Astrocyte (in vitro differentiated cells and primary cell): ENCODE measurements at regions not wholly inside any gene's neighbourhood (a gene's known extent, or its start where the extent isn't known, plus 50 kb on each side); places are given as distances from the start of the nearest gene placed in this dataset.

ENCODE experiments used
- DNase-seq: peaks from one replicate; pipeline ENCODE4 v3.0.0-alpha.2; 2010; ENCODE audit warnings: low read depth
- FAIRE-seq: peaks from 2 replicates; lab custom pipeline; 2011; peaks lifted over from hg19 to GRCh38; lab: Jason Lieb, UNC
- H2AFZ ChIP-seq: 2 replicates; pipeline ENCODE4 v1.6.0; 2012; ENCODE audit warnings: low read depth, low read length, inconsistent platforms
- H3K27ac ChIP-seq: 2 replicates; pipeline ENCODE4 v1.5.1; 2011; ENCODE audit warnings: low read depth, low read length, inconsistent platforms
- H3K27me3 ChIP-seq: 2 replicates; pipeline ENCODE4 v1.6.0; 2011; ENCODE audit warnings: low read length, inconsistent platforms; ENCODE audit not compliant: insufficient read depth
- H3K36me3 ChIP-seq: 2 replicates; pipeline ENCODE4 v1.5.1; 2011; ENCODE audit warnings: low read length, inconsistent platforms; ENCODE audit not compliant: insufficient read depth
- H3K4me1 ChIP-seq: 2 replicates; pipeline ENCODE4 v1.5.1; 2011; ENCODE audit warnings: low read length, inconsistent platforms; ENCODE audit not compliant: insufficient read depth
- H3K4me2 ChIP-seq: 2 replicates; pipeline ENCODE4 v1.6.0; 2012; ENCODE audit warnings: low read length, inconsistent platforms
- H3K4me3 ChIP-seq: 2 replicates; pipeline ENCODE4 v1.5.1; 2011; ENCODE audit warnings: low read depth, mild to moderate bottlenecking, low read length, inconsistent platforms; ENCODE audit not compliant: insufficient read depth
- H3K79me2 ChIP-seq: 2 replicates; pipeline ENCODE4 v1.6.0; 2012; ENCODE audit warnings: mild to moderate bottlenecking, low read length, inconsistent platforms; ENCODE audit not compliant: insufficient read depth
- H3K9ac ChIP-seq: 2 replicates; pipeline ENCODE4 v1.6.0; 2012; ENCODE audit warnings: mild to moderate bottlenecking, low read length, inconsistent platforms
- H3K9me3 ChIP-seq: 2 replicates; pipeline ENCODE4 v1.5.1; 2012; ENCODE audit warnings: low read depth, mild to moderate bottlenecking, low read length, inconsistent platforms; ENCODE audit not compliant: insufficient read depth
- H4K20me1 ChIP-seq: 2 replicates; pipeline ENCODE4 v1.6.0; 2012; ENCODE audit warnings: low read length, inconsistent platforms; ENCODE audit not compliant: insufficient read depth
- H3K27ac Mint-ChIP-seq: one replicate; pipeline ENCODE4 v1.8.0; 2021; ENCODE audit warnings: mild to moderate bottlenecking, mixed read lengths; ENCODE audit not compliant: unreplicated experiment
- H3K27me3 Mint-ChIP-seq: one replicate; pipeline ENCODE4 v1.8.0; 2021; ENCODE audit warnings: low read depth, mixed read lengths; ENCODE audit not compliant: unreplicated experiment
- H3K36me3 Mint-ChIP-seq: one replicate; pipeline ENCODE4 v1.8.0; 2021; ENCODE audit warnings: low read depth, mixed read lengths; ENCODE audit not compliant: unreplicated experiment
- H3K4me1 Mint-ChIP-seq: one replicate; pipeline ENCODE4 v1.8.0; 2021; ENCODE audit warnings: low read depth, mixed read lengths; ENCODE audit not compliant: unreplicated experiment
- H3K4me3 Mint-ChIP-seq: one replicate; pipeline ENCODE4 v1.8.0; 2021; ENCODE audit warnings: mild to moderate bottlenecking, moderate library complexity, mixed read lengths; ENCODE audit not compliant: unreplicated experiment
- H3K9me3 Mint-ChIP-seq: one replicate; pipeline ENCODE4 v1.8.0; 2021; ENCODE audit warnings: mild to moderate bottlenecking, mixed read lengths; ENCODE audit not compliant: unreplicated experiment
- CTCF ChIP-seq: IDR thresholded peaks from 2 replicates; pipeline ENCODE4 v1.5.1; 2011; ENCODE audit warnings: low read depth, mild to moderate bottlenecking, inconsistent platforms, low read length, moderate library complexity; ENCODE audit not compliant: insufficient read depth
- EZH2 ChIP-seq: IDR thresholded peaks from 2 replicates; pipeline ENCODE4 v1.6.1; 2012; ENCODE audit warnings: mild to moderate bottlenecking, low read length, inconsistent platforms; ENCODE audit not compliant: insufficient read depth

DNA sequence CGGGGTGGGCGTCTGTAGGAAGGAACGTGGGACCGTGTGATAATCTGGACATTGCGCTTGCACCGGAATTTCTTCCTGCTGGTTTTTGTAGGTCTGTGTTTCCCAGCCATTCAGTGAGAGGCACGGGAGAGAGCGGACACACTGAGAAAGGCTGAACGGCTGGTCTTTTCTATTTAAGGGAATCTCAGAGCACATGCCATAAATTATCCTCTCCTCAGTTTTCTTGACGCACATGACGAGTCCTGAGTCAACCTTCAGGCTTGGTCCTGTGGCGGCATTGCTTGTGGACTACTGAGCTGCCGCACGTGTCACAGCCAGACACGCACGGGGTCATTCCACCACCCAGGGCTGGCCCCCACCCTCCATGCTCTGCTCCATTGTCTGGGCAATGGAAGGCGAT lies 519.3 kb upstream of the ID2 start:
- Histone ChIP-seq H3K79me2 (no peaks in the 10 kb centered on the region), H4K20me1 (no peaks in the 10 kb centered on the region), H3K9ac (peak overlapping the region; percentile 20), H3K4me1 (no peaks in the 10 kb centered on the region), H2AFZ (peak overlapping the region; percentile 35), H3K9me3 (no peaks in the 10 kb centered on the region), H3K4me2 (no peak overlapping the region), H3K36me3 (no peaks in the 10 kb centered on the region), H3K27me3 (no peaks in the 10 kb centered on the region), H3K4me3 (no peak overlapping the region), H3K27ac (peak overlapping the region; percentile 9)
- Mint-ChIP-seq H3K36me3 (no peaks in the 10 kb centered on the region), H3K27me3 (peaks cover 5% of the 10 kb centered on the region), H3K9me3 (peaks cover 2% of the 10 kb centered on the region), H3K27ac (no peak overlapping the region), H3K4me3 (no peak overlapping the region), H3K4me1 (no peaks in the 10 kb centered on the region)
- DNase-seq (peak; percentile 38), FAIRE-seq (no peak)
- TF ChIP-seq EZH2 (no peak), CTCF (no peak)

DNA sequence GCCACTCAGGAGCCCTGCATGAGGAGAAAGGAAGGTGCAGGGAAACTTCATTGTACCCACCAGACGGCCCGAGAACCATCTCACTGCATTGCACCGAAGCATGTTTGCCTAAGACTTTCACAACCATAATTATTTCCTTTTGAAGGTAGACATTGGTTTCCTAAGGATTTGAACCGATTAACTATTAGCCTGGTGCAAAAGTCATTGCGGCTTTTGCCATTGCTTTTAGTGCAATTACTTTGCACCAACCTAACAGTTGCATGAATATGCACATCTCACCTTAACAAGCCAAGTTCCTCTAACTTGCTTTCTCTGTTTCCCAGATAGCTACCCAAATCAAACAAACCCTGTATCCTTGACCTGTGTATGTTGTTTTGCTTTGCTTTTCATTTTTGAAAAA lies 516.3 kb upstream of the ID2 start:
- no peak for DNase-seq
- H3K9me3 ChIP-seq = no peaks in the 10 kb centered on the region
- H3K36me3 ChIP-seq = no peaks in the 10 kb centered on the region
- H4K20me1 ChIP-seq = no peaks in the 10 kb centered on the region
- no peak for TF ChIP-seq EZH2
- TF ChIP-seq CTCF = no peak
- no peak overlapping the region for H3K4me3 Mint-ChIP-seq
- H3K9me3 Mint-ChIP-seq = no peaks in the 10 kb centered on the region
- H3K27ac ChIP-seq = no peak overlapping the region
- H3K36me3 Mint-ChIP-seq = no peaks in the 10 kb centered on the region
- no peak overlapping the region for H3K9ac ChIP-seq
- no peak overlapping the region for H3K27ac Mint-ChIP-seq
- H3K79me2 ChIP-seq = no peaks in the 10 kb centered on the region
- no peak for FAIRE-seq
- no peak overlapping the region for H3K4me2 ChIP-seq
- no peaks in the 10 kb centered on the region for H3K4me1 Mint-ChIP-seq
- H3K4me1 ChIP-seq = peaks cover 17% of the 10 kb centered on the region
- no peak overlapping the region for H2AFZ ChIP-seq
- H3K27me3 ChIP-seq = no peaks in the 10 kb centered on the region
- H3K27me3 Mint-ChIP-seq = peaks cover 2% of the 10 kb centered on the region
- H3K4me3 ChIP-seq = no peak overlapping the region

GRCh38 chr2:8168022-8168717 lies 513.7 kb upstream of the ID2 start:
- H2AFZ ChIP-seq = no peak overlapping the region
- DNase-seq = no peak
- H3K27me3 Mint-ChIP-seq = peaks cover 8% of the 10 kb centered on the region
- no peaks in the 10 kb centered on the region for H4K20me1 ChIP-seq
- no peak for FAIRE-seq
- H3K27ac ChIP-seq = no peak overlapping the region
- H3K4me3 ChIP-seq = no peak overlapping the region
- H3K27ac Mint-ChIP-seq = no peak overlapping the region
- no peaks in the 10 kb centered on the region for H3K79me2 ChIP-seq
- H3K36me3 Mint-ChIP-seq = no peaks in the 10 kb centered on the region
- H3K4me1 ChIP-seq = peaks cover 31% of the 10 kb centered on the region
- no peaks in the 10 kb centered on the region for H3K9me3 ChIP-seq
- peaks cover 1% of the 10 kb centered on the region for H3K4me1 Mint-ChIP-seq
- H3K9ac ChIP-seq = no peak overlapping the region
- no peak overlapping the region for H3K4me3 Mint-ChIP-seq
- H3K36me3 ChIP-seq = no peaks in the 10 kb centered on the region
- no peaks in the 10 kb centered on the region for H3K27me3 ChIP-seq
- TF ChIP-seq CTCF (no peak), EZH2 (no peak)
- no peaks in the 10 kb centered on the region for H3K9me3 Mint-ChIP-seq
- no peak overlapping the region for H3K4me2 ChIP-seq
